ENCODE measurements at regions not wholly inside any gene's neighbourhood (a gene's known extent, or its start where the extent isn't known, plus 50 kb on each side); places are given as distances from the start of the nearest gene placed in this dataset.

DNA sequence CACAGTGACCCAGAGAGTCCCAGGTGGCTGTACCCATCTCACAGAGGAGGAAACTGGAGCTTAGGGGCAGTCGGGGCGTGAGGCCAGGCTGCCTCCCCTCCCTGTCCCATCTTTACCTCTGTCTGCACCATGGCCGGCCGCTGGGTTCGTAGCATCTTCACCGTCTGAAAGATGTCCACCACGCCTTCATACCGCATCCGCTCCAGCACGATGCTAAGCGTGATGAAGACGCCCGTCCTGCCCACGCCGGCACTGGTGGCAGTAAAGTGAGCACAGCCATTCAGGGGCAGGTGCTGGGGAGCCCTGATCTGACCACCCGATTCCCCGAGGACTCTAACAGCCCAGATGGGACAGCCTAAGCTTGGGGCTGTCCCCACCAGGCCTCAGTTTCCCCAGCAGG, 132.8 kb downstream of the PTPRS start:
- H2AFZ ChIP-seq (ENCODE audit: low read length), result no peak overlapping the region
- H3K9ac ChIP-seq (ENCODE audit: insufficient read depth, low read depth, low read length), result no peak overlapping the region
- peaks cover 26 to 41% of the 10 kb centered on the region in 2 experiments; a peak in 4 of 5 replicates for H3K36me3 ChIP-seq (replicated peaks in 1 of 2; ENCODE audit: control insufficient read depth in 1 of 2, insufficient read depth in 2 of 2, low read length in 2 of 2)
- H3K27me3 ChIP-seq (ENCODE audit: control insufficient read depth in 1 of 2, insufficient read depth in 2 of 2, low read length in 2 of 2), result no peaks in the 10 kb centered on the region
- CTCF ChIA-PET (ENCODE audit: low intra/inter-chr PET ratio, low total read pairs), result no interaction called here
- 97% methylated on average over 12 of the region's 17 CpGs for WGBS (ENCODE audit: low lambda C conversion rate)
- in situ Hi-C loops (cut with HindIII; ENCODE audit: extremely low pct_ligation_motif_present, low pct_unique_long_range_greater_than_20kb), result no loop called here
- no peaks in the 10 kb centered on the region for H3K9me3 ChIP-seq (ENCODE audit: low read length)
- no peaks in the 10 kb centered on the region for H4K20me1 ChIP-seq (ENCODE audit: insufficient read depth, low read length)
- H3K27ac ChIP-seq (ENCODE audit: extremely low read length, insufficient read depth, low read length), result no peak overlapping the region
- no peaks in the 10 kb centered on the region for H3K4me1 ChIP-seq (ENCODE audit: insufficient read depth, low read length)
- DNase-seq (ENCODE audit: low spot score) (no peak), FAIRE-seq (no peak), ATAC-seq (no peak)
- POLR2A ChIA-PET, result no interaction called here
- BruUV-seq (replicated peaks), result no TSS peak
- intact Hi-C loops (cut with micrococcal nuclease; ENCODE audit: unreplicated experiment), result no loop called here
- no peak overlapping the region for H3K4me3 ChIP-seq (replicated peaks in 1 of 3; ENCODE audit: insufficient read depth in 1 of 3, low read depth in 2 of 3, low read length in 3 of 3)
- no peak overlapping the region for H3K4me2 ChIP-seq (ENCODE audit: low read depth, low read length)
- H3K79me2 ChIP-seq (ENCODE audit: insufficient read depth, low read length), result no peaks in the 10 kb centered on the region
- TF ChIP-seq, protein P1, sequence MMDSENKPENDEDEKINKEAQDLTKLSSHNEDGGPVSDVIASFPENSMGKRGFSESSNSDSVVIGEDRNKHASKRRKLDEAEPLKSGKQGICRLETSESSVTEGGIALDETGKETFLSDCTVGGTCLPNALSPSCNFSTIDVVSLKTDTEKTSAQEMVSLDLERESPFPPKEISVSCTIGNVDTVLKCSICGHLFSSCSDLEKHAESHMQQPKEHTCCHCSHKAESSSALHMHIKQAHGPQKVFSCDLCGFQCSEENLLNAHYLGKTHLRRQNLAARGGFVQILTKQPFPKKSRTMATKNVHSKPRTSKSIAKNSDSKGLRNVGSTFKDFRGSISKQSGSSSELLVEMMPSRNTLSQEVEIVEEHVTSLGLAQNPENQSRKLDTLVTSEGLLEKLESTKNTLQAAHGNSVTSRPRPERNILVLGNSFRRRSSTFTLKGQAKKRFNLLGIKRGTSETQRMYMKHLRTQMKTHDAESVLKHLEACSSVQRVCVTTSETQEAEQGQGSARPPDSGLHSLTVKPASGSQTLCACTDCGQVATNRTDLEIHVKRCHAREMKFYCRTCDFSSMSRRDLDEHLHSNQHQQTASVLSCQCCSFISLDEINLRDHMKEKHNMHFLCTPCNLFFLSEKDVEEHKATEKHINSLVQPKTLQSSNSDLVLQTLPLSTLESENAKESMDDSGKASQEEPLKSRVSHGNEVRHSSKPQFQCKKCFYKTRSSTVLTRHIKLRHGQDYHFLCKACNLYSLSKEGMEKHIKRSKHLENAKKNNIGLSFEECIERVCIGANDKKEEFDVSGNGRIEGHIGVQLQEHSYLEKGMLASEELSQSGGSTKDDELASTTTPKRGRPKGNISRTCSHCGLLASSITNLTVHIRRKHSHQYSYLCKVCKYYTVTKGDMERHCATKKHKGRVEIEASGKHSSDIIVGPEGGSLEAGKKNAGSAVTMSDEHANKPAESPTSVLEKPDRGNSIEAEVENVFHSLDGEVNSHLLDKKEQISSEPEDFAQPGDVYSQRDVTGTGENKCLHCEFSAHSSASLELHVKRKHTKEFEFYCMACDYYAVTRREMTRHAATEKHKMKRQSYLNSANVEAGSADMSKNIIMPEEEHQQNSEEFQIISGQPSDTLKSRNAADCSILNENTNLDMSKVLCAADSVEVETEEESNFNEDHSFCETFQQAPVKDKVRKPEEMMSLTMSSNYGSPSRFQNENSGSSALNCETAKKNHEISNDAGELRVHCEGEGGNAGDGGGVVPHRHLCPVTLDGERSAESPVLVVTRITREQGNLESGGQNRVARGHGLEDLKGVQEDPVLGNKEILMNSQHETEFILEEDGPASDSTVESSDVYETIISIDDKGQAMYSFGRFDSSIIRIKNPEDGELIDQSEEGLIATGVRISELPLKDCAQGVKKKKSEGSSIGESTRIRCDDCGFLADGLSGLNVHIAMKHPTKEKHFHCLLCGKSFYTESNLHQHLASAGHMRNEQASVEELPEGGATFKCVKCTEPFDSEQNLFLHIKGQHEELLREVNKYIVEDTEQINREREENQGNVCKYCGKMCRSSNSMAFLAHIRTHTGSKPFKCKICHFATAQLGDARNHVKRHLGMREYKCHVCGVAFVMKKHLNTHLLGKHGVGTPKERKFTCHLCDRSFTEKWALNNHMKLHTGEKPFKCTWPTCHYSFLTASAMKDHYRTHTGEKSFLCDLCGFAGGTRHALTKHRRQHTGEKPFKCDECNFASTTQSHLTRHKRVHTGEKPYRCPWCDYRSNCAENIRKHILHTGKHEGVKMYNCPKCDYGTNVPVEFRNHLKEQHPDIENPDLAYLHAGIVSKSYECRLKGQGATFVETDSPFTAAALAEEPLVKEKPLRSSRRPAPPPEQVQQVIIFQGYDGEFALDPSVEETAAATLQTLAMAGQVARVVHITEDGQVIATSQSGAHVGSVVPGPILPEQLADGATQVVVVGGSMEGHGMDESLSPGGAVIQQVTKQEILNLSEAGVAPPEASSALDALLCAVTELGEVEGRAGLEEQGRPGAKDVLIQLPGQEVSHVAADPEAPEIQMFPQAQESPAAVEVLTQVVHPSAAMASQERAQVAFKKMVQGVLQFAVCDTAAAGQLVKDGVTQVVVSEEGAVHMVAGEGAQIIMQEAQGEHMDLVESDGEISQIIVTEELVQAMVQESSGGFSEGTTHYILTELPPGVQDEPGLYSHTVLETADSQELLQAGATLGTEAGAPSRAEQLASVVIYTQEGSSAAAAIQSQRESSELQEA (CRISPR knock-in tag; IDR thresholded peaks at IDR 0.05; ENCODE audit: not compliant biosample characterization), result no peak
- TF ChIP-seq PRPF4 (IDR thresholded peaks at IDR 0.05; ENCODE audit: low read depth, low read length, poor library complexity, severe bottlenecking) (no peak), ZBTB7A (CRISPR knock-in tag; IDR thresholded peaks at IDR 0.05) (no peak), ARNT (IDR thresholded peaks at IDR 0.05) (no peak), WIZ (CRISPR knock-in tag; IDR thresholded peaks at IDR 0.05) (no peak)
- TF ChIP-seq, protein P2, sequence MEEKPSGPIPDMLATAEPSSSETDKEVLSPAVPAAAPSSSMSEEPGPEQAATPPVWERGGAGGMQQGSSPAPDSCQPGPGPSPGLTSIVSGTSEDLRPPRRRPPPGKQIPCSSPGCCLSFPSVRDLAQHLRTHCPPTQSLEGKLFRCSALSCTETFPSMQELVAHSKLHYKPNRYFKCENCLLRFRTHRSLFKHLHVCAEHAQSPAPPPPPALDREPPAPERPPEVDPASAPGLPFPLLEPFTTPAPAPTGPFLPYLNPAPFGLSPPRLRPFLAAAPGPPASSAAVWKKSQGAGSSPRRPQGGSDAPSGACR (CRISPR knock-in tag; IDR thresholded peaks at IDR 0.05), result no peak
- TF ChIP-seq, protein P3, sequence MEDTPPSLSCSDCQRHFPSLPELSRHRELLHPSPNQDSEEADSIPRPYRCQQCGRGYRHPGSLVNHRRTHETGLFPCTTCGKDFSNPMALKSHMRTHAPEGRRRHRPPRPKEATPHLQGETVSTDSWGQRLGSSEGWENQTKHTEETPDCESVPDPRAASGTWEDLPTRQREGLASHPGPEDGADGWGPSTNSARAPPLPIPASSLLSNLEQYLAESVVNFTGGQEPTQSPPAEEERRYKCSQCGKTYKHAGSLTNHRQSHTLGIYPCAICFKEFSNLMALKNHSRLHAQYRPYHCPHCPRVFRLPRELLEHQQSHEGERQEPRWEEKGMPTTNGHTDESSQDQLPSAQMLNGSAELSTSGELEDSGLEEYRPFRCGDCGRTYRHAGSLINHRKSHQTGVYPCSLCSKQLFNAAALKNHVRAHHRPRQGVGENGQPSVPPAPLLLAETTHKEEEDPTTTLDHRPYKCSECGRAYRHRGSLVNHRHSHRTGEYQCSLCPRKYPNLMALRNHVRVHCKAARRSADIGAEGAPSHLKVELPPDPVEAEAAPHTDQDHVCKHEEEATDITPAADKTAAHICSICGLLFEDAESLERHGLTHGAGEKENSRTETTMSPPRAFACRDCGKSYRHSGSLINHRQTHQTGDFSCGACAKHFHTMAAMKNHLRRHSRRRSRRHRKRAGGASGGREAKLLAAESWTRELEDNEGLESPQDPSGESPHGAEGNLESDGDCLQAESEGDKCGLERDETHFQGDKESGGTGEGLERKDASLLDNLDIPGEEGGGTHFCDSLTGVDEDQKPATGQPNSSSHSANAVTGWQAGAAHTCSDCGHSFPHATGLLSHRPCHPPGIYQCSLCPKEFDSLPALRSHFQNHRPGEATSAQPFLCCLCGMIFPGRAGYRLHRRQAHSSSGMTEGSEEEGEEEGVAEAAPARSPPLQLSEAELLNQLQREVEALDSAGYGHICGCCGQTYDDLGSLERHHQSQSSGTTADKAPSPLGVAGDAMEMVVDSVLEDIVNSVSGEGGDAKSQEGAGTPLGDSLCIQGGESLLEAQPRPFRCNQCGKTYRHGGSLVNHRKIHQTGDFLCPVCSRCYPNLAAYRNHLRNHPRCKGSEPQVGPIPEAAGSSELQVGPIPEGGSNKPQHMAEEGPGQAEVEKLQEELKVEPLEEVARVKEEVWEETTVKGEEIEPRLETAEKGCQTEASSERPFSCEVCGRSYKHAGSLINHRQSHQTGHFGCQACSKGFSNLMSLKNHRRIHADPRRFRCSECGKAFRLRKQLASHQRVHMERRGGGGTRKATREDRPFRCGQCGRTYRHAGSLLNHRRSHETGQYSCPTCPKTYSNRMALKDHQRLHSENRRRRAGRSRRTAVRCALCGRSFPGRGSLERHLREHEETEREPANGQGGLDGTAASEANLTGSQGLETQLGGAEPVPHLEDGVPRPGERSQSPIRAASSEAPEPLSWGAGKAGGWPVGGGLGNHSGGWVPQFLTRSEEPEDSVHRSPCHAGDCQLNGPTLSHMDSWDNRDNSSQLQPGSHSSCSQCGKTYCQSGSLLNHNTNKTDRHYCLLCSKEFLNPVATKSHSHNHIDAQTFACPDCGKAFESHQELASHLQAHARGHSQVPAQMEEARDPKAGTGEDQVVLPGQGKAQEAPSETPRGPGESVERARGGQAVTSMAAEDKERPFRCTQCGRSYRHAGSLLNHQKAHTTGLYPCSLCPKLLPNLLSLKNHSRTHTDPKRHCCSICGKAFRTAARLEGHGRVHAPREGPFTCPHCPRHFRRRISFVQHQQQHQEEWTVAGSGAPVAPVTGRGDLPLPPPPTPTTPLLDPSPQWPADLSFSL (CRISPR knock-in tag; IDR thresholded peaks at IDR 0.05), result no peak

All from HepG2 (cell line).